Trophoblast cell (in vitro differentiated cells and primary cell): ENCODE measurements at regions not wholly inside any gene's neighbourhood (a gene's known extent, or its start where the extent isn't known, plus 50 kb on each side); places are given as distances from the start of the nearest gene placed in this dataset.

ENCODE experiments used
- DNase-seq, 2 donors: peaks; one replicate each; pipeline ENCODE4 v3.0.0-alpha.2; 2016
- H2AFZ ChIP-seq: 2 replicates; pipeline ENCODE4 v1.6.1; 2013; ENCODE audit warnings: low read length, moderate library complexity, mild to moderate bottlenecking; ENCODE audit not compliant: insufficient read depth, poor library complexity
- H2AK5ac ChIP-seq: 2 replicates; pipeline ENCODE4 v1.6.1; 2013; ENCODE audit warnings: mild to moderate bottlenecking, low read length
- H2BK120ac ChIP-seq: 2 replicates; pipeline ENCODE4 v1.6.1; 2013; ENCODE audit warnings: low read length, mild to moderate bottlenecking, moderate library complexity; ENCODE audit not compliant: insufficient read depth, poor library complexity
- H2BK12ac ChIP-seq: 2 replicates; pipeline ENCODE4 v1.6.1; 2013; ENCODE audit warnings: mild to moderate bottlenecking, low read length, moderate library complexity
- H2BK5ac ChIP-seq: 2 replicates; pipeline ENCODE4 v1.6.1; 2013; ENCODE audit warnings: low read length, low read depth, moderate library complexity, mild to moderate bottlenecking; ENCODE audit not compliant: poor library complexity
- H3K14ac ChIP-seq: 2 replicates; pipeline ENCODE4 v1.6.1; 2013; ENCODE audit warnings: mild to moderate bottlenecking, low read length
- H3K18ac ChIP-seq: 2 replicates; pipeline ENCODE4 v1.6.1; 2013; ENCODE audit warnings: mild to moderate bottlenecking, low read length
- H3K23ac ChIP-seq: 2 replicates; pipeline ENCODE4 v1.6.1; 2013; ENCODE audit warnings: low read length
- H3K27ac ChIP-seq: 2 replicates; pipeline ENCODE4 v1.5.1; 2013; ENCODE audit warnings: low read depth, mild to moderate bottlenecking, inconsistent platforms, low read length, moderate library complexity
- H3K27me3 ChIP-seq: 2 replicates; pipeline ENCODE4 v1.6.1; 2013; ENCODE audit warnings: inconsistent platforms, mild to moderate bottlenecking, low read length, moderate library complexity; ENCODE audit not compliant: insufficient read depth
- H3K36me3 ChIP-seq, 2 experiments: 1 replicate in 1 of 2; 2 replicates in 1 of 2; pipeline ENCODE4 v1.6.1; 2013; ENCODE audit warnings: low read length in 2 of 2, mild to moderate bottlenecking in 2 of 2, moderate library complexity in 1 of 2; ENCODE audit not compliant: insufficient read depth in 2 of 2, control insufficient read depth in 1 of 2
- H3K4ac ChIP-seq: 2 replicates; pipeline ENCODE4 v1.6.1; 2013; ENCODE audit warnings: low read depth, mild to moderate bottlenecking, low read length, moderate library complexity
- H3K4me1 ChIP-seq, 2 experiments: 1 replicate in 1 of 2; 2 replicates in 1 of 2; pipeline ENCODE4 v1.6.1; 2013; ENCODE audit warnings: low read length in 2 of 2, mild to moderate bottlenecking in 2 of 2, moderate library complexity in 1 of 2; ENCODE audit not compliant: insufficient read depth in 2 of 2, control insufficient read depth in 1 of 2
- H3K4me2 ChIP-seq: 2 replicates; pipeline ENCODE4 v1.6.1; 2013; ENCODE audit warnings: inconsistent platforms, mild to moderate bottlenecking, low read length, moderate library complexity
- H3K4me3 ChIP-seq: 2 replicates; pipeline ENCODE4 v1.5.1; 2013; ENCODE audit warnings: mild to moderate bottlenecking, low read depth, low read length, inconsistent platforms
- H3K79me1 ChIP-seq: one replicate; pipeline ENCODE4 v1.6.1; 2013; ENCODE audit warnings: low read length
- H3K79me2 ChIP-seq: 2 replicates; pipeline ENCODE4 v1.6.1; 2013; ENCODE audit warnings: low read length, mild to moderate bottlenecking; ENCODE audit not compliant: control insufficient read depth, insufficient read depth, poor library complexity
- H3K9ac ChIP-seq: 2 replicates; pipeline ENCODE4 v1.6.1; 2013; ENCODE audit warnings: mild to moderate bottlenecking, low read length
- H3K9me3 ChIP-seq: 2 replicates; pipeline ENCODE4 v1.6.1; 2013; ENCODE audit warnings: low read depth, mild to moderate bottlenecking, control low read depth, inconsistent platforms, low read length; ENCODE audit not compliant: insufficient read depth
- H4K12ac ChIP-seq: 2 replicates; pipeline ENCODE4 v1.6.1; 2013; ENCODE audit warnings: low read depth, mild to moderate bottlenecking, low read length, moderate library complexity
- H4K8ac ChIP-seq: 2 replicates; pipeline ENCODE4 v1.6.1; 2013; ENCODE audit warnings: low read depth, mild to moderate bottlenecking, low read length, moderate library complexity
- H4K91ac ChIP-seq: one replicate; pipeline ENCODE4 v1.6.1; 2013; ENCODE audit warnings: low read depth, mild to moderate bottlenecking, low read length, moderate library complexity
- WGBS: extraction: QIAGEN DNeasy Blood & Tissue Kit; methylation state at CpG from one replicate; pipeline ENCODE4 v1.1.7; 2013; ENCODE audit warnings: missing lambda C conversion rate; ENCODE audit not compliant: insufficient read length, insufficient coverage; ENCODE audit errors: extremely low coverage; 5-methylcytosine and 5-hydroxymethylcytosine counted together

- no peak overlapping the region for H3K23ac ChIP-seq
- H3K27me3 ChIP-seq, result no peaks in the 10 kb centered on the region
- H3K4me3 ChIP-seq, result no peak overlapping the region
- no peak overlapping the region for H2AFZ ChIP-seq
- no peak overlapping the region for H2BK120ac ChIP-seq
- no peak for DNase-seq
- H2AK5ac ChIP-seq, result no peak overlapping the region
- no peak overlapping the region for H2BK12ac ChIP-seq
- H3K9ac ChIP-seq, result no peak overlapping the region
- no peak overlapping the region for H4K8ac ChIP-seq
- H3K4me2 ChIP-seq, result no peak overlapping the region
- no peak overlapping the region for H3K4ac ChIP-seq
- no peak overlapping the region for H3K18ac ChIP-seq
- no peaks in the 10 kb centered on the region for H3K79me1 ChIP-seq
- H2BK5ac ChIP-seq, result no peak overlapping the region
- no peak overlapping the region for H4K91ac ChIP-seq
- no CpG with 5 or more reads among the region's 9 CpGs for WGBS
- no peaks in the 10 kb centered on the region for H3K4me1 ChIP-seq
- no peak overlapping the region for H3K14ac ChIP-seq
- no peaks in the 10 kb centered on the region for H3K79me2 ChIP-seq
- H3K27ac ChIP-seq, result no peak overlapping the region
- H3K36me3 ChIP-seq, result no peaks in the 10 kb centered on the region
- peaks cover 5% of the 10 kb centered on the region for H3K9me3 ChIP-seq
- H4K12ac ChIP-seq, result no peak overlapping the region
Observed at GRCh38 chr2:129300456-129300855, 679.0 kb upstream of the RAB6C start.

DNA sequence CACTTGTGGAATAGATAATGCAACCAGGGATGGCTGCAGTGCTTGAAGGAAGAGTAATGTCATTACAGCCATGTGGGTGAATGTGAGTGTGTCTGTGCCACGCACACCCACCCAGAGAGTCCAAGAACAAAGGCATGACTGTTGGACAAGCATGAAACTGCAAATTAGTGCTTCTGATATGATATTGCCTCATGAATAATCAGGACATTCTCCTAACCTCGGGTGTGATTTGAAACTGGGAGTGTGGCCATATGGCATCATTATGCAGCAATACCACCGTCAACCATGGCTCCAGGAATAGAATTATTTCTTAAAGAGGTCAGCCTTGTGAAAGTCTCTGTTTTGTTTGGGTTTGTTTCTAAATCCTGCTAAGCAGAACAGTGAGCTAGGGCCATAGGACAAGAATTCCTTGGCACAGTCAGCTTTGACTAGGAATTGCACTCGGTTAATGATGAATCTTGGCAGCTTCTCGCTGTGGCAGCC lies 678.0 kb upstream of the RAB6C start:
- H3K79me1 ChIP-seq, result no peaks in the 10 kb centered on the region
- no peak overlapping the region for H2AFZ ChIP-seq
- no peaks in the 10 kb centered on the region for H3K27me3 ChIP-seq
- H3K4ac ChIP-seq, result no peak overlapping the region
- no peak overlapping the region for H3K4me2 ChIP-seq
- H3K23ac ChIP-seq, result no peak overlapping the region
- H3K4me1 ChIP-seq, result no peaks in the 10 kb centered on the region
- no peaks in the 10 kb centered on the region for H3K36me3 ChIP-seq
- no CpG with 5 or more reads among the region's 5 CpGs for WGBS
- no peak overlapping the region for H4K91ac ChIP-seq
- H4K8ac ChIP-seq, result no peak overlapping the region
- H3K4me3 ChIP-seq, result no peak overlapping the region
- no peak overlapping the region for H2BK120ac ChIP-seq
- H3K79me2 ChIP-seq, result no peaks in the 10 kb centered on the region
- H3K14ac ChIP-seq, result no peak overlapping the region
- no peak overlapping the region for H3K27ac ChIP-seq
- peaks cover 5% of the 10 kb centered on the region for H3K9me3 ChIP-seq
- no peak overlapping the region for H2BK12ac ChIP-seq
- H4K12ac ChIP-seq, result no peak overlapping the region
- no peak overlapping the region for H2BK5ac ChIP-seq
- DNase-seq, result no peak
- no peak overlapping the region for H3K9ac ChIP-seq
- no peak overlapping the region for H3K18ac ChIP-seq
- H2AK5ac ChIP-seq, result no peak overlapping the region

GRCh38 chr2:129302106-129302505 lies 677.4 kb upstream of the RAB6C start:
- no CpG with 5 or more reads among the region's 6 CpGs for WGBS
- H3K36me3 ChIP-seq, result no peaks in the 10 kb centered on the region
- H4K12ac ChIP-seq, result no peak overlapping the region
- no peak overlapping the region for H3K9ac ChIP-seq
- no peak for DNase-seq
- no peak overlapping the region for H3K18ac ChIP-seq
- H3K4me2 ChIP-seq, result no peak overlapping the region
- no peak overlapping the region for H2BK120ac ChIP-seq
- no peak overlapping the region for H4K91ac ChIP-seq
- H3K9me3 ChIP-seq, result peaks cover 5% of the 10 kb centered on the region
- H3K4me1 ChIP-seq, result no peaks in the 10 kb centered on the region
- H3K27me3 ChIP-seq, result no peaks in the 10 kb centered on the region
- no peaks in the 10 kb centered on the region for H3K79me1 ChIP-seq
- H3K14ac ChIP-seq, result no peak overlapping the region
- H3K4ac ChIP-seq, result no peak overlapping the region
- no peak overlapping the region for H4K8ac ChIP-seq
- H3K79me2 ChIP-seq, result no peaks in the 10 kb centered on the region
- H2BK5ac ChIP-seq, result no peak overlapping the region
- H2AFZ ChIP-seq, result no peak overlapping the region
- no peak overlapping the region for H2BK12ac ChIP-seq
- H2AK5ac ChIP-seq, result no peak overlapping the region
- H3K27ac ChIP-seq, result no peak overlapping the region
- H3K4me3 ChIP-seq, result no peak overlapping the region
- H3K23ac ChIP-seq, result no peak overlapping the region

GRCh38 chr2:129302561-129303183 lies 676.8 kb upstream of the RAB6C start:
- Histone ChIP-seq H3K18ac (no peak overlapping the region), H3K79me1 (no peaks in the 10 kb centered on the region), H4K8ac (no peak overlapping the region), H2AFZ (no peak overlapping the region), H3K23ac (no peak overlapping the region), H2BK12ac (no peak overlapping the region), H3K4me3 (no peak overlapping the region), H2BK120ac (no peak overlapping the region), H3K4me2 (no peak overlapping the region), H3K9ac (no peak overlapping the region), H3K79me2 (no peaks in the 10 kb centered on the region), H3K14ac (no peak overlapping the region), H3K4ac (no peak overlapping the region), H3K4me1 (no peaks in the 10 kb centered on the region), H2BK5ac (no peak overlapping the region), H4K12ac (no peak overlapping the region), H3K36me3 (no peaks in the 10 kb centered on the region), H2AK5ac (no peak overlapping the region), H3K27ac (no peak overlapping the region), H4K91ac (no peak overlapping the region), H3K27me3 (no peaks in the 10 kb centered on the region), H3K9me3 (peaks cover 5% of the 10 kb centered on the region)
- DNase-seq, result no peak
- no CpG with 5 or more reads among the region's 6 CpGs for WGBS
